GM19240 (cell line): ENCODE measurements at regions not wholly inside any gene's neighbourhood (a gene's known extent, or its start where the extent isn't known, plus 50 kb on each side); places are given as distances from the start of the nearest gene placed in this dataset.
"Not testable (repeated sequence)": the region's sequence is repeated elsewhere in the genome, so short reads cannot be mapped to it uniquely, and the experiment has no call there.

Experiments used
- DNase-seq: peaks from one replicate; pipeline ENCODE4 v3.0.0; 2011; ENCODE audit warnings: low spot score; ENCODE audit not compliant: insufficient read length

- DNase-seq: no peak
These were observed 80.9 kb downstream of the PTPRS start for GRCh38 chr19:5259750-5260149.

GRCh38 chr19:5257155-5258045 is 83.2 kb downstream of the PTPRS start:
- DNase-seq: no peak

GRCh38 chr19:5255602-5256231 is 84.9 kb downstream of the PTPRS start:
- DNase-seq: no peak

GRCh38 chr19:5254944-5255343 is 85.7 kb downstream of the PTPRS start:
- no peak for DNase-seq

- DNase-seq: no peak
These were observed 86.1 kb downstream of the PTPRS start for GRCh38 chr19:5254543-5254942.

GRCh38 chr19:5253406-5254110 is 87.1 kb downstream of the PTPRS start:
- no peak for DNase-seq

GRCh38 chr19:5251096-5252065 is 89.2 kb downstream of the PTPRS start:
- no peak for DNase-seq

- no peak for DNase-seq
These were observed 90.4 kb downstream of the PTPRS start for GRCh38 chr19:5250127-5250659.

GRCh38 chr19:5249526-5249925 is 91.1 kb downstream of the PTPRS start:
- no peak for DNase-seq

- DNase-seq: no peak
These were observed 92.5 kb downstream of the PTPRS start for GRCh38 chr19:5247957-5248705.

GRCh38 chr19:5246554-5247155 is 94.0 kb downstream of the PTPRS start:
- no peak for DNase-seq

- DNase-seq: no peak
These were observed 94.7 kb downstream of the PTPRS start for GRCh38 chr19:5245631-5246553.

- DNase-seq: no peak
These were observed 96.3 kb downstream of the PTPRS start for GRCh38 chr19:5244351-5244750.

GRCh38 chr19:5243878-5244277 is 96.7 kb downstream of the PTPRS start:
- no peak for DNase-seq

GRCh38 chr19:5241896-5242295 is 98.7 kb downstream of the PTPRS start:
- DNase-seq: not testable (repeated sequence)

- DNase-seq: no peak
These were observed 100.6 kb downstream of the PTPRS start for GRCh38 chr19:5240011-5240410.

- DNase-seq: no peak
These were observed 101.9 kb downstream of the PTPRS start for GRCh38 chr19:5238700-5239099.

- DNase-seq: no peak
These were observed 102.6 kb downstream of the PTPRS start for GRCh38 chr19:5237939-5238480.
